ENCODE measurements at regions not wholly inside any gene's neighbourhood (a gene's known extent, or its start where the extent isn't known, plus 50 kb on each side); places are given as distances from the start of the nearest gene placed in this dataset.

DNA sequence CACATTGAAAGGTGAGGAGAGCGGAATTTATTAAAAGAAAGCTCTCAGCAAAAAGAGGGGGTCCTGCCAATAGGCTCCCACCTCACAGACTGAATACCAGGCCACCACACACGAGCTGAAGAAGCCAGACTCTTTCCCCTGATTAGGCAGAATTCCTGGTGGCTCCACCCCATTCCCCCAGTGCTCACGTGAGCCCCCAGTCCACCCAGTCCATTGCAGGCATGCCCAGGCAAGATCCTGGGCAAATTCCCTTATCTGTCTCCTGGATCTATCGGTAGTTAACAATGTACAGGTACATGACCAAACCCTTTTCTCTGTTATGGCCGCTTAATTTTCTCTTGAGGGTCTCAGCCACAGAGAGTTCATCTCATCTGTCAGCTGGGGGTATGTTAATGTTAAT, 54.6 kb upstream of the BTG3 start (continued):
- TF ChIP-seq, protein P1, sequence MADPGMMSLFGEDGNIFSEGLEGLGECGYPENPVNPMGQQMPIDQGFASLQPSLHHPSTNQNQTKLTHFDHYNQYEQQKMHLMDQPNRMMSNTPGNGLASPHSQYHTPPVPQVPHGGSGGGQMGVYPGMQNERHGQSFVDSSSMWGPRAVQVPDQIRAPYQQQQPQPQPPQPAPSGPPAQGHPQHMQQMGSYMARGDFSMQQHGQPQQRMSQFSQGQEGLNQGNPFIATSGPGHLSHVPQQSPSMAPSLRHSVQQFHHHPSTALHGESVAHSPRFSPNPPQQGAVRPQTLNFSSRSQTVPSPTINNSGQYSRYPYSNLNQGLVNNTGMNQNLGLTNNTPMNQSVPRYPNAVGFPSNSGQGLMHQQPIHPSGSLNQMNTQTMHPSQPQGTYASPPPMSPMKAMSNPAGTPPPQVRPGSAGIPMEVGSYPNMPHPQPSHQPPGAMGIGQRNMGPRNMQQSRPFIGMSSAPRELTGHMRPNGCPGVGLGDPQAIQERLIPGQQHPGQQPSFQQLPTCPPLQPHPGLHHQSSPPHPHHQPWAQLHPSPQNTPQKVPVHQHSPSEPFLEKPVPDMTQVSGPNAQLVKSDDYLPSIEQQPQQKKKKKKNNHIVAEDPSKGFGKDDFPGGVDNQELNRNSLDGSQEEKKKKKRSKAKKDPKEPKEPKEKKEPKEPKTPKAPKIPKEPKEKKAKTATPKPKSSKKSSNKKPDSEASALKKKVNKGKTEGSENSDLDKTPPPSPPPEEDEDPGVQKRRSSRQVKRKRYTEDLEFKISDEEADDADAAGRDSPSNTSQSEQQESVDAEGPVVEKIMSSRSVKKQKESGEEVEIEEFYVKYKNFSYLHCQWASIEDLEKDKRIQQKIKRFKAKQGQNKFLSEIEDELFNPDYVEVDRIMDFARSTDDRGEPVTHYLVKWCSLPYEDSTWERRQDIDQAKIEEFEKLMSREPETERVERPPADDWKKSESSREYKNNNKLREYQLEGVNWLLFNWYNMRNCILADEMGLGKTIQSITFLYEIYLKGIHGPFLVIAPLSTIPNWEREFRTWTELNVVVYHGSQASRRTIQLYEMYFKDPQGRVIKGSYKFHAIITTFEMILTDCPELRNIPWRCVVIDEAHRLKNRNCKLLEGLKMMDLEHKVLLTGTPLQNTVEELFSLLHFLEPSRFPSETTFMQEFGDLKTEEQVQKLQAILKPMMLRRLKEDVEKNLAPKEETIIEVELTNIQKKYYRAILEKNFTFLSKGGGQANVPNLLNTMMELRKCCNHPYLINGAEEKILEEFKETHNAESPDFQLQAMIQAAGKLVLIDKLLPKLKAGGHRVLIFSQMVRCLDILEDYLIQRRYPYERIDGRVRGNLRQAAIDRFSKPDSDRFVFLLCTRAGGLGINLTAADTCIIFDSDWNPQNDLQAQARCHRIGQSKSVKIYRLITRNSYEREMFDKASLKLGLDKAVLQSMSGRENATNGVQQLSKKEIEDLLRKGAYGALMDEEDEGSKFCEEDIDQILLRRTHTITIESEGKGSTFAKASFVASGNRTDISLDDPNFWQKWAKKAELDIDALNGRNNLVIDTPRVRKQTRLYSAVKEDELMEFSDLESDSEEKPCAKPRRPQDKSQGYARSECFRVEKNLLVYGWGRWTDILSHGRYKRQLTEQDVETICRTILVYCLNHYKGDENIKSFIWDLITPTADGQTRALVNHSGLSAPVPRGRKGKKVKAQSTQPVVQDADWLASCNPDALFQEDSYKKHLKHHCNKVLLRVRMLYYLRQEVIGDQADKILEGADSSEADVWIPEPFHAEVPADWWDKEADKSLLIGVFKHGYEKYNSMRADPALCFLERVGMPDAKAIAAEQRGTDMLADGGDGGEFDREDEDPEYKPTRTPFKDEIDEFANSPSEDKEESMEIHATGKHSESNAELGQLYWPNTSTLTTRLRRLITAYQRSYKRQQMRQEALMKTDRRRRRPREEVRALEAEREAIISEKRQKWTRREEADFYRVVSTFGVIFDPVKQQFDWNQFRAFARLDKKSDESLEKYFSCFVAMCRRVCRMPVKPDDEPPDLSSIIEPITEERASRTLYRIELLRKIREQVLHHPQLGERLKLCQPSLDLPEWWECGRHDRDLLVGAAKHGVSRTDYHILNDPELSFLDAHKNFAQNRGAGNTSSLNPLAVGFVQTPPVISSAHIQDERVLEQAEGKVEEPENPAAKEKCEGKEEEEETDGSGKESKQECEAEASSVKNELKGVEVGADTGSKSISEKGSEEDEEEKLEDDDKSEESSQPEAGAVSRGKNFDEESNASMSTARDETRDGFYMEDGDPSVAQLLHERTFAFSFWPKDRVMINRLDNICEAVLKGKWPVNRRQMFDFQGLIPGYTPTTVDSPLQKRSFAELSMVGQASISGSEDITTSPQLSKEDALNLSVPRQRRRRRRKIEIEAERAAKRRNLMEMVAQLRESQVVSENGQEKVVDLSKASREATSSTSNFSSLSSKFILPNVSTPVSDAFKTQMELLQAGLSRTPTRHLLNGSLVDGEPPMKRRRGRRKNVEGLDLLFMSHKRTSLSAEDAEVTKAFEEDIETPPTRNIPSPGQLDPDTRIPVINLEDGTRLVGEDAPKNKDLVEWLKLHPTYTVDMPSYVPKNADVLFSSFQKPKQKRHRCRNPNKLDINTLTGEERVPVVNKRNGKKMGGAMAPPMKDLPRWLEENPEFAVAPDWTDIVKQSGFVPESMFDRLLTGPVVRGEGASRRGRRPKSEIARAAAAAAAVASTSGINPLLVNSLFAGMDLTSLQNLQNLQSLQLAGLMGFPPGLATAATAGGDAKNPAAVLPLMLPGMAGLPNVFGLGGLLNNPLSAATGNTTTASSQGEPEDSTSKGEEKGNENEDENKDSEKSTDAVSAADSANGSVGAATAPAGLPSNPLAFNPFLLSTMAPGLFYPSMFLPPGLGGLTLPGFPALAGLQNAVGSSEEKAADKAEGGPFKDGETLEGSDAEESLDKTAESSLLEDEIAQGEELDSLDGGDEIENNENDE (IDR thresholded peaks at IDR 0.05; ENCODE audit: insufficient replicate concordance, low read length) = no peak
- peak in 1 of 2 experiments; percentile 28; a peak in 1 of 3 replicates for TF ChIP-seq POLR2A (IDR thresholded peaks at IDR 0.05; ENCODE audit: control extremely low read depth in 1 of 2, low read depth in 2 of 2, low read length in 2 of 2)
- no peak for TF ChIP-seq BACH1 (IDR thresholded peaks at IDR 0.05; ENCODE audit: low read length)
- no peak for TF ChIP-seq ZNF274 (IDR thresholded peaks at IDR 0.05; ENCODE audit: borderline replicate concordance, extremely low read depth, low read length)

Measured in H1 (cell line).